SK-N-SH (cell line): ENCODE measurements at regions not wholly inside any gene's neighbourhood (a gene's known extent, or its start where the extent isn't known, plus 50 kb on each side); places are given as distances from the start of the nearest gene placed in this dataset.

ENCODE experiments used
- CTCF ChIA-PET: fragments of 300-600, 350-600 bp; formaldehyde crosslinking; extraction: SDS; loops from one replicate; lab custom pipeline; 2021; lab: Yijun Ruan, JAX
- POLR2A ChIA-PET: fragments of 350-600 bp; sonication (Branson Sonifier 250); formaldehyde crosslinking; extraction: SDS; loops from one replicate; lab custom pipeline; 2020; ENCODE audit warnings: antibody characterized with exemption, inconsistent platforms; lab: Yijun Ruan, JAX
- DNase-seq: peaks from one replicate; pipeline ENCODE4 v3.0.0; 2012
- H2AFZ ChIP-seq: fragments of 200-600 bp; sonication (generic); 2 replicates; pipeline ENCODE4 v1.8.1; 2016; ENCODE audit warnings: antibody characterized with exemption, mild to moderate bottlenecking, low read depth
- H3F3A ChIP-seq: fragments of 200-600 bp; sonication (generic); replicated peaks from 2 replicates; pipeline ENCODE3; 2016; ENCODE audit warnings: antibody characterized with exemption, mild to moderate bottlenecking; ENCODE audit not compliant: insufficient read depth
- H3K27ac ChIP-seq, 2 experiments: fragments of 200-500 bp in 1 of 2; fragments of 200-600 bp in 1 of 2; sonication (Bioruptor generic) in 1 of 2; sonication (generic), shearing (Covaris generic) in 1 of 2; 2 replicates each; pipeline versions ENCODE4 v1.5.1 to v1.6.1; 2014 to 2016; ENCODE audit warnings: low read depth in 2 of 2, inconsistent platforms in 1 of 2, low read length in 1 of 2, mild to moderate bottlenecking in 1 of 2, mixed read lengths in 1 of 2
- H3K27me3 ChIP-seq: fragments of 200-600 bp; sonication (generic), shearing (Covaris generic); 2 replicates; pipeline ENCODE4 v1.6.1; 2016; ENCODE audit warnings: mixed run types; ENCODE audit not compliant: insufficient read depth
- H3K36me3 ChIP-seq, 2 experiments: fragments of 200-500 bp in 1 of 2; fragments of 200-600 bp in 1 of 2; sonication (Bioruptor generic) in 1 of 2; sonication (generic) in 1 of 2; replicated peaks in 1 of 2; 2 replicates each; pipeline versions ENCODE3 to v1.5.1; 2014 to 2016; ENCODE audit warnings: low read length in 1 of 2, mild to moderate bottlenecking in 1 of 2; ENCODE audit not compliant: insufficient read depth in 2 of 2, control insufficient read depth in 1 of 2
- H3K4me1 ChIP-seq, 2 experiments: fragments of 200-500 bp in 1 of 2; fragments of 200-600 bp in 1 of 2; sonication (Bioruptor generic) in 1 of 2; sonication (generic), shearing (Covaris generic) in 1 of 2; 2 replicates each; pipeline versions ENCODE4 v1.5.1 to v1.6.1; 2014 to 2016; ENCODE audit warnings: low read depth in 1 of 2, low read length in 1 of 2, mixed run types in 1 of 2; ENCODE audit not compliant: insufficient read depth in 2 of 2, control insufficient read depth in 1 of 2
- H3K4me2 ChIP-seq: fragments of 200-600 bp; sonication (generic), shearing (Covaris generic); 2 replicates; pipeline ENCODE4 v1.6.1; 2017; ENCODE audit warnings: mixed run types
- H3K4me3 ChIP-seq, 2 experiments: fragments of 200-500 bp in 1 of 2; fragments of 200-600 bp in 1 of 2; sonication (Bioruptor generic) in 1 of 2; sonication (generic), shearing (Covaris generic) in 1 of 2; 2 replicates each; pipeline versions ENCODE4 v1.5.1 to v1.8.1; 2014 to 2016; ENCODE audit warnings: low read depth in 2 of 2, inconsistent platforms in 1 of 2, low read length in 1 of 2, mild to moderate bottlenecking in 1 of 2, mixed read lengths in 1 of 2, moderate library complexity in 1 of 2
- H3K79me2 ChIP-seq: fragments of 200-600 bp; sonication (generic); 2 replicates; pipeline ENCODE4 v1.8.1; 2017; ENCODE audit warnings: mild to moderate bottlenecking; ENCODE audit not compliant: insufficient read depth
- H3K9ac ChIP-seq: fragments of 200-600 bp; sonication (generic); 2 replicates; pipeline ENCODE4 v1.6.1; 2017; ENCODE audit warnings: mixed run types
- H3K9me2 ChIP-seq: fragments of 200-600 bp; sonication (generic); 2 replicates; pipeline ENCODE4 v1.6.1; 2017; ENCODE audit warnings: mixed run types
- H3K9me3 ChIP-seq: fragments of 200-600 bp; sonication (generic); 2 replicates; pipeline ENCODE4 v1.6.1; 2017; ENCODE audit warnings: mixed run types, mild to moderate bottlenecking, moderate library complexity
- H4K20me1 ChIP-seq: fragments of 200-600 bp; sonication (generic); 2 replicates; pipeline ENCODE4 v1.6.1; 2017; ENCODE audit warnings: mild to moderate bottlenecking, mixed run types; ENCODE audit not compliant: insufficient read depth
- CHD2 ChIP-seq: fragments of 150-350 bp; IDR thresholded peaks from 2 replicates; pipeline ENCODE4 v1.6.1; 2018; ENCODE audit warnings: low read length; ENCODE audit not compliant: partially characterized antibody
- ELF1 ChIP-seq: IDR thresholded peaks from 2 replicates; pipeline ENCODE4 v1.4.0; 2012
- EZH2phosphoT487 ChIP-seq: fragments of 200-600 bp; sonication (generic); IDR thresholded peaks from 2 replicates; pipeline ENCODE4 v1.6.1; 2017; ENCODE audit warnings: low read depth, mixed run types, mild to moderate bottlenecking, antibody characterized with exemption, moderate library complexity, borderline replicate concordance
- FOXJ3 ChIP-seq: sonication (generic); formaldehyde crosslinking; IDR thresholded peaks from 2 replicates; pipeline ENCODE4 v1.5.1; 2020; ENCODE audit warnings: mild to moderate bottlenecking, missing genetic modification reagents
- FOXM1 ChIP-seq: IDR thresholded peaks from 2 replicates; pipeline ENCODE4 v1.4.0; 2012; ENCODE audit warnings: low read depth, mild to moderate bottlenecking
- JUND ChIP-seq: IDR thresholded peaks from 2 replicates; pipeline ENCODE4 v1.4.0; 2012
- MXI1 ChIP-seq: IDR thresholded peaks from 2 replicates; pipeline ENCODE4 v1.6.1; 2012; ENCODE audit warnings: mild to moderate bottlenecking, low read depth, low read length, improper control_type of control experiment
- NRF1 ChIP-seq: IDR thresholded peaks from 2 replicates; pipeline ENCODE4 v1.6.1; 2012; ENCODE audit warnings: low read depth, mild to moderate bottlenecking, low read length
- RFX5 ChIP-seq: IDR thresholded peaks from 2 replicates; pipeline ENCODE4 v1.6.1; 2012; ENCODE audit warnings: mild to moderate bottlenecking, improper control_type of control experiment, low read length
- SMC3 ChIP-seq: IDR thresholded peaks from 2 replicates; pipeline ENCODE4 v1.6.1; 2012; ENCODE audit warnings: low read depth, low read length, improper control_type of control experiment
- TAF1 ChIP-seq: IDR thresholded peaks from 2 replicates; pipeline ENCODE4 v1.6.1; 2012; ENCODE audit warnings: low read depth, mild to moderate bottlenecking, low read length, moderate library complexity, borderline replicate concordance
- TEAD4 ChIP-seq: IDR thresholded peaks from 2 replicates; pipeline ENCODE4 v1.4.0; 2012; ENCODE audit warnings: mild to moderate bottlenecking, borderline replicate concordance; ENCODE audit not compliant: insufficient read depth
- USF2 ChIP-seq: fragments of 150-350 bp; IDR thresholded peaks from 2 replicates; pipeline ENCODE4 v1.6.1; 2017; ENCODE audit warnings: antibody characterized with exemption, low read length, low read depth, borderline replicate concordance
- WGBS: methylation state at CpG from one replicate; pipeline ENCODE4 v1.1.6; 2017; ENCODE audit warnings: low lambda C conversion rate; 5-methylcytosine and 5-hydroxymethylcytosine counted together
- TF ChIP-seq, protein P1 (sequence below): fragments of 150-350 bp; IDR thresholded peaks from 2 replicates; pipeline ENCODE4 v1.6.1; 2016; ENCODE audit warnings: mild to moderate bottlenecking, low read depth, low read length
- TF ChIP-seq, protein P2 (sequence below): IDR thresholded peaks from 2 replicates; pipeline ENCODE4 v1.4.0; 2012; ENCODE audit warnings: low read depth

GRCh38 chr11:134737563-134738510 lies 325.8 kb upstream of the B3GAT1 start:
- Histone ChIP-seq H3K4me3 (no peak overlapping the region), H3K27me3 (no peaks in the 10 kb centered on the region), H3K79me2 (no peaks in the 10 kb centered on the region), H3K9ac (no peak overlapping the region), H3K27ac (no peak overlapping the region), H4K20me1 (no peaks in the 10 kb centered on the region), H3K9me2 (no peaks in the 10 kb centered on the region), H3K4me2 (no peak overlapping the region), H3K9me3 (no peaks in the 10 kb centered on the region), H3K4me1 (no peaks in the 10 kb centered on the region), H3F3A (no peaks in the 10 kb centered on the region), H2AFZ (no peak overlapping the region), H3K36me3 (no peaks in the 10 kb centered on the region)
- 67% methylated on average over 9 of the region's 20 CpGs for WGBS
- TF ChIP-seq FOXJ3 (no peak), EZH2phosphoT487 (no peak), NRF1 (no peak), FOXM1 (no peak), RFX5 (no peak), TEAD4 (no peak), USF2 (no peak), ELF1 (no peak), TAF1 (no peak), MXI1 (no peak), SMC3 (no peak), CHD2 (no peak), JUND (no peak)
- TF ChIP-seq, protein P1, sequence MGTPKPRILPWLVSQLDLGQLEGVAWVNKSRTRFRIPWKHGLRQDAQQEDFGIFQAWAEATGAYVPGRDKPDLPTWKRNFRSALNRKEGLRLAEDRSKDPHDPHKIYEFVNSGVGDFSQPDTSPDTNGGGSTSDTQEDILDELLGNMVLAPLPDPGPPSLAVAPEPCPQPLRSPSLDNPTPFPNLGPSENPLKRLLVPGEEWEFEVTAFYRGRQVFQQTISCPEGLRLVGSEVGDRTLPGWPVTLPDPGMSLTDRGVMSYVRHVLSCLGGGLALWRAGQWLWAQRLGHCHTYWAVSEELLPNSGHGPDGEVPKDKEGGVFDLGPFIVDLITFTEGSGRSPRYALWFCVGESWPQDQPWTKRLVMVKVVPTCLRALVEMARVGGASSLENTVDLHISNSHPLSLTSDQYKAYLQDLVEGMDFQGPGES = no peak
- TF ChIP-seq, protein P2, sequence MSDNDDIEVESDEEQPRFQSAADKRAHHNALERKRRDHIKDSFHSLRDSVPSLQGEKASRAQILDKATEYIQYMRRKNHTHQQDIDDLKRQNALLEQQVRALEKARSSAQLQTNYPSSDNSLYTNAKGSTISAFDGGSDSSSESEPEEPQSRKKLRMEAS = no peak
- no peak for DNase-seq
- ChIA-PET CTCF (no interaction called here), POLR2A (no interaction called here)
